ENCODE measurements at regions not wholly inside any gene's neighbourhood (a gene's known extent, or its start where the extent isn't known, plus 50 kb on each side); places are given as distances from the start of the nearest gene placed in this dataset.
"Not testable (repeated sequence)": the region's sequence is repeated elsewhere in the genome, so short reads cannot be mapped to it uniquely, and the experiment has no call there.

DNA sequence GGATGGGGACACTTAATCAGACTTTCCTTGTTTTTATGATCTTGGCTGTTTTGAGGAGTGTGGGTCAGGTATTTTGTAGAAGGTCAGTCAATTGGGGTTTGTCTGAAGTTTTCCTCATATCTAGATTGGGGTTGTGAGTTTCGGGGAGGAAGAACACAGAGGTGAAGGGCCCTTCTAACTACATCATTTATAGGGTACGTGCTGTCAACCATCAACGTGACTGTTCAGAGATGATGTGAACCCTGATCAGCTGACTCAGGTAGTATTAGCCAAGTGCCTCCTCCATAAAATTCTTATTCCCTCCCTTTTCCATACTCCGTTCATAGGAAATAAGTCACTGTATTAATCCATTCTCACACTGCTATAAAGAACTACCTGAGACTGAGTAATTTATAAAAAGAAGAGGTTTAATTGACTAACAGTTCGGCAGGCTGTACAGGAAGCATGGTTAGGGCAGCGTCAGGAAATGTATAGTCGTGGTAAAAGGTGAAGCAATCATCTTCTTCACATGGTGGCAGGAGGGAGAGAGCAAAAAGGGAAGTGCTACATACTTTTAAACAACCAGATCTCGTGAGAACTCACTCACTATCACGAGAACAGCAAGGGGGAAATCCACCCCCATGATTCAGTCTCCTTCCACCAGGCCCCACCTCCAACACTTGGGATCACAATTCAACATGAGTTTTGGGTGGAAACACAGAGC lies 547.1 kb upstream of the LINC00305 start:
- Histone ChIP-seq H3K4me3 (no peak overlapping the region), H3K36me3 (ENCODE audit: low read depth) (no peaks in the 10 kb centered on the region)
- DNase-seq: no peak

DNA sequence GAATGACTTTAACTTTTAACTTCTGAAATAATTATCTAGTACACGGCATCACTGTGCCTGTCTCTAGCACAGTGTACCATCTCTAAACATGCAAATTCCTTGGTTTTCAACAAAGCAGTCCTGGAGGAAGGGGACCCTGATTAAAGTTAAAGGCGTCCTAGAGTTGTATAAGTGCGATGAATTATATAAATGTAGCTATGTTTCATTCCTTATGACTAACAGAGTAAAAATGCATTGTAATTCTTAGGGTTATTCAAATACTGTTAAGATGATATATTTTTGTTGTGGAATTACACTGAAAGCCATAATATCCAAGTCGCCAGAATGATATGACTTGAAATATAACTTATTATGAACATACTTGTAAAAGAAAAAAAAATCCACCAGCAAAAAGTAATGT lies 544.9 kb upstream of the LINC00305 start:
- TF ChIP-seq, protein P1, sequence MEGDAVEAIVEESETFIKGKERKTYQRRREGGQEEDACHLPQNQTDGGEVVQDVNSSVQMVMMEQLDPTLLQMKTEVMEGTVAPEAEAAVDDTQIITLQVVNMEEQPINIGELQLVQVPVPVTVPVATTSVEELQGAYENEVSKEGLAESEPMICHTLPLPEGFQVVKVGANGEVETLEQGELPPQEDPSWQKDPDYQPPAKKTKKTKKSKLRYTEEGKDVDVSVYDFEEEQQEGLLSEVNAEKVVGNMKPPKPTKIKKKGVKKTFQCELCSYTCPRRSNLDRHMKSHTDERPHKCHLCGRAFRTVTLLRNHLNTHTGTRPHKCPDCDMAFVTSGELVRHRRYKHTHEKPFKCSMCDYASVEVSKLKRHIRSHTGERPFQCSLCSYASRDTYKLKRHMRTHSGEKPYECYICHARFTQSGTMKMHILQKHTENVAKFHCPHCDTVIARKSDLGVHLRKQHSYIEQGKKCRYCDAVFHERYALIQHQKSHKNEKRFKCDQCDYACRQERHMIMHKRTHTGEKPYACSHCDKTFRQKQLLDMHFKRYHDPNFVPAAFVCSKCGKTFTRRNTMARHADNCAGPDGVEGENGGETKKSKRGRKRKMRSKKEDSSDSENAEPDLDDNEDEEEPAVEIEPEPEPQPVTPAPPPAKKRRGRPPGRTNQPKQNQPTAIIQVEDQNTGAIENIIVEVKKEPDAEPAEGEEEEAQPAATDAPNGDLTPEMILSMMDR (IDR thresholded peaks at IDR 0.05): no peak
- ATAC-seq: no peak
- Histone ChIP-seq H3K9me3 (no peaks in the 10 kb centered on the region), H3K36me3 (ENCODE audit: low read depth) (no peaks in the 10 kb centered on the region), H3K4me3 (no peak overlapping the region), H3K4me1 (ENCODE audit: low read depth) (no peaks in the 10 kb centered on the region)
- no peak for DNase-seq
- intact Hi-C loops (cut with DNase I, micrococcal nuclease): no loop called here

More for the DNA sequence above, 547.1 kb upstream of the LINC00305 start:
- no peaks in the 10 kb centered on the region for H3K4me1 ChIP-seq (ENCODE audit: low read depth)
- no peak for ATAC-seq
- no peaks in the 10 kb centered on the region for H3K9me3 ChIP-seq
- intact Hi-C loops (cut with DNase I, micrococcal nuclease): no loop called here
- TF ChIP-seq, protein P1 (IDR thresholded peaks at IDR 0.05): no peak

DNA sequence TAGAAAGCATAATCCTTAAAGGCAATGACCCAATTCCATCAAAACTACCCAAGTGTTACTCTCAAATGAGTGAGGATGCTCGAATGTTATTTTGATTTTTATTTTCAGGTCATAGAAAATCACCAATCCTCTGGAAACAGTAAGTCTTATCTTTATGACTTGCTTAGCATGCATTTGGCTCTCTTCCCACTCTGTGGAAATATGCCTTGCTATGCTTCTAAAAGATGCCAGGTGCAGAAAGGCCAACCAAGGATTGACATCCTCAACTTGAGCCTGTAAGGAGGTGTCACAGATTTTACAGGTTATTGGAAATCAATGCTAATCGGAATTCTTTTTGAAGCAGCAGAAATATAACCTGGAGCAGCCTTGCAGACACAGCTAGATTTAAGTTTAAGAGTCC lies 543.9 kb upstream of the LINC00305 start:
- no peaks in the 10 kb centered on the region for H3K4me1 ChIP-seq (ENCODE audit: low read depth)
- DNase-seq (no peak), ATAC-seq (no peak)
- H3K4me3 ChIP-seq: no peak overlapping the region
- no peaks in the 10 kb centered on the region for H3K9me3 ChIP-seq
- intact Hi-C loops (cut with DNase I, micrococcal nuclease): no loop called here
- H3K36me3 ChIP-seq (ENCODE audit: low read depth): no peaks in the 10 kb centered on the region
- TF ChIP-seq, protein P1 (IDR thresholded peaks at IDR 0.05): no peak

DNA sequence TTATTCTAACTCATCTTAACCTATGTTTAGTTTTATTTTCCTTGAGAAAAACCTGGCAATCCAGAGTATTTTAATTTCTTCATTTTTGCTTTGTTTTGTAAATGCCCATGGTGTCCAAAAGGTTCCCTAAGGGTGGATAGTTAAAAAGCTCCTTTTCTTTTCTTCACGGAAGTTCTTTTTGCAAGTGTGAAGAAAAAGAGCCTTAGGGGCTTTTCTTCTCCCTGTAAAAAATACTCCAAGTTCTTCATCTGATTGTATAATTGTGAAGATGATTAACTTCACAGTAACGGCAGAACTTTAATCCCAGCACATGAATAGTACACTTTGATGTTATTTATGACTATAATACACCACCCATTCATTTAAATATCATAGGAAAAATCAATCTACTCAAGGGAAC lies 530.2 kb upstream of the LINC00305 start:
- no peak overlapping the region for H3K4me3 ChIP-seq
- DNase-seq: no peak
- TF ChIP-seq, protein P1 (IDR thresholded peaks at IDR 0.05): no peak
- H3K4me1 ChIP-seq (ENCODE audit: low read depth): no peaks in the 10 kb centered on the region
- intact Hi-C loops (cut with DNase I, micrococcal nuclease): no loop called here
- no peaks in the 10 kb centered on the region for H3K9me3 ChIP-seq
- no peaks in the 10 kb centered on the region for H3K36me3 ChIP-seq (ENCODE audit: low read depth)
- ATAC-seq: no peak

DNA sequence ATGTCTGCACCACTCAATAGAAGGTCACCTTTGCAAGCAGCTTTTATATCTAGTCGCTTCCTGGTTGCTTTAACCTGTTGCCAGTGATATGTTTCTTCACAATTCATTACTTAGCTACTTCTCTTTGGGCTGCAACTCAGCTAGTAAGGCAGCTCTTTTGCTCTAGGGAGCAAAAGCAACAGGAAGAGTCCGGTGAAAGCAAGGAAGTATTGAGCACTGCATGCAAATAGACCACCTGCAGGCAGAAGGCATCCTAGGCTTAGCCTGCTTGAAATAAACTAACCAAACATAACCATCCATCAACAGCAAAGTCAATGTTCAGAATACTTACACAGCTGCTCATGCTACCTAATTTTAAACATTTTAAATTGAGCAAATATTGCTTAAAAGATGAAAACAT lies 529.2 kb upstream of the LINC00305 start:
- ATAC-seq (no peak), DNase-seq (no peak)
- Histone ChIP-seq H3K36me3 (ENCODE audit: low read depth) (no peaks in the 10 kb centered on the region), H3K4me3 (no peak overlapping the region), H3K4me1 (ENCODE audit: low read depth) (no peaks in the 10 kb centered on the region), H3K9me3 (no peaks in the 10 kb centered on the region)
- intact Hi-C loops (cut with DNase I, micrococcal nuclease): no loop called here
- TF ChIP-seq, protein P1 (IDR thresholded peaks at IDR 0.05): no peak

DNA sequence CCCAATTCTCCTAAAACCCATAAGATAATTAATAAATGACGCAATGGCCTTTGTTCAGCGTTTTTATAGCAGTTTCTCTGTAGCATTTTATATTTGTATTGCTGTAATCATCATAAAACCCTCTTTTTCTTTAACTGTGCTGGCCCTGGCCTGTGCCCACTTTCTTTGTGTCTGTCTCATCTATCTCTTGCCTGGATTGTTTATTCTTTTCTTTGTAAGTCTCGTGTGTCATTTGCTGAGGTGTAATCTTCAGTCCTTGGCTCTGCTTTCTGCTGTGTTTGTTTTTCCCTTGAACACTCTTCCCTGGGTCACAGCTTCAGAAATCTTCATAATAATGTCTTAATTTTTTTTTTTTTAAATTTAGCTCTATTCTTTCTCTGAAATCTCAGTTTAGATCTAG lies 525.8 kb upstream of the LINC00305 start:
- intact Hi-C loops (cut with DNase I, micrococcal nuclease): no loop called here
- TF ChIP-seq, protein P1 (IDR thresholded peaks at IDR 0.05): no peak
- Histone ChIP-seq H3K4me1 (ENCODE audit: low read depth) (no peaks in the 10 kb centered on the region), H3K4me3 (no peak overlapping the region), H3K36me3 (ENCODE audit: low read depth) (no peaks in the 10 kb centered on the region), H3K9me3 (no peaks in the 10 kb centered on the region)
- DNase-seq: no peak
- no peak for ATAC-seq

DNA sequence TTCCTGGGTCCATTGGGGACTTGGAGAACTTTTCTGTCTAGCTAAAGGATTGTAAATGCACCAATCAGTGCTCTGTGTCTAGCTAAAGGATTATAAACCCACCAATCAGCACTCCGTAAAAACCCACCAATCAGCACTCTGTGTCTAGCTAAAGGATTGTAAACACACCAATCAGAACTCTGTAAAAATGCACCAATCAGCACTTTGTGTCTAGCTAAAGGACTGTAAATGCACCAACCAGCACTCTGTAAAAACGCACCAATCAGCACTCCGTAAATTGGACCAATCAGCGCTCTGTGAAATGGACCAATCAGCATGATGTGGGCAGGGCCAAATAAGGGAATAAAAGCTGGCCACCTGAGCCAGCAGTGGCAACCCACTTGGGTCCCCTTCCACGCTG lies 522.4 kb upstream of the LINC00305 start:
- H3K4me3 ChIP-seq; H3K4me1 ChIP-seq (ENCODE audit: low read depth); H3K36me3 ChIP-seq (ENCODE audit: low read depth); intact Hi-C loops (cut with DNase I, micrococcal nuclease); H3K9me3 ChIP-seq; ATAC-seq; DNase-seq: not testable (repeated sequence)

Data from mucosa of descending colon (tissue), 3 donors.